GM23338 (cell line): ENCODE measurements at regions not wholly inside any gene's neighbourhood (a gene's known extent, or its start where the extent isn't known, plus 50 kb on each side); places are given as distances from the start of the nearest gene placed in this dataset.

Experiments used
- ATAC-seq: fragments of 200-7000 bp; cut with Tn5 transposase; 3 replicates; pipeline ENCODE4 v1.9.1; 2020
- DNase-seq: peaks from one replicate; pipeline ENCODE4 v3.0.0-alpha.2; 2015; ENCODE audit warnings: low spot score
- H2AFZ ChIP-seq: fragments of 200-600 bp; sonication (generic); 2 replicates; pipeline ENCODE4 v1.8.0; 2016; ENCODE audit warnings: antibody characterized with exemption, mild to moderate bottlenecking, moderate library complexity
- H3F3A ChIP-seq: fragments of 200-600 bp; sonication (generic); replicated peaks from 2 replicates; pipeline ENCODE4 v1.8.0; 2017; ENCODE audit warnings: antibody characterized with exemption, mixed run types, low read depth
- H3K27ac ChIP-seq: fragments of 200-600 bp; sonication (generic); 2 replicates; pipeline ENCODE4 v1.6.1; 2016; ENCODE audit warnings: low read depth
- H3K27me3 ChIP-seq: fragments of 200-600 bp; sonication (generic); 2 replicates; pipeline ENCODE4 v1.8.0; 2016; ENCODE audit warnings: mild to moderate bottlenecking, mixed run types, moderate library complexity; ENCODE audit not compliant: insufficient read depth
- H3K36me3 ChIP-seq: fragments of 200-600 bp; sonication (generic); 2 replicates; pipeline ENCODE4 v1.8.0; 2016; ENCODE audit warnings: mild to moderate bottlenecking; ENCODE audit not compliant: insufficient read depth
- H3K4me1 ChIP-seq: fragments of 200-600 bp; sonication (generic); 2 replicates; pipeline ENCODE4 v1.8.0; 2016; ENCODE audit warnings: mild to moderate bottlenecking, moderate library complexity; ENCODE audit not compliant: insufficient read depth
- H3K4me2 ChIP-seq: fragments of 200-600 bp; sonication (generic); 2 replicates; pipeline ENCODE4 v1.7.1; 2017; ENCODE audit warnings: mixed run types
- H3K4me3 ChIP-seq: fragments of 200-600 bp; sonication (generic); 2 replicates; pipeline ENCODE4 v1.6.1; 2016; ENCODE audit warnings: mixed run types
- H3K79me2 ChIP-seq: fragments of 200-600 bp; sonication (generic); replicated peaks from 2 replicates; pipeline ENCODE4 v1.8.0; 2017; ENCODE audit warnings: mild to moderate bottlenecking; ENCODE audit not compliant: insufficient read depth
- H3K9me2 ChIP-seq: fragments of 200-600 bp; sonication (generic); 2 replicates; pipeline ENCODE4 v1.8.0; 2017; ENCODE audit not compliant: insufficient read depth
- H4K20me1 ChIP-seq: fragments of 200-600 bp; sonication (generic); replicated peaks from 2 replicates; pipeline ENCODE4 v1.8.0; 2017; ENCODE audit warnings: mild to moderate bottlenecking; ENCODE audit not compliant: insufficient read depth
- H3K27ac Mint-ChIP-seq: 2 replicates; pipeline ENCODE4 v1.8.0; 2020; ENCODE audit warnings: inconsistent platforms, mild to moderate bottlenecking, moderate library complexity, mixed read lengths
- H3K27me3 Mint-ChIP-seq: 3 replicates; pipeline ENCODE4 v1.8.0; 2022; ENCODE audit warnings: low read depth, mild to moderate bottlenecking, moderate library complexity, mixed read lengths, inconsistent platforms; ENCODE audit not compliant: insufficient read depth, poor library complexity
- H3K36me3 Mint-ChIP-seq: 3 replicates; pipeline ENCODE4 v1.8.0; 2021; ENCODE audit warnings: low read depth, mild to moderate bottlenecking, inconsistent platforms, moderate library complexity, mixed read lengths
- H3K4me1 Mint-ChIP-seq: 3 replicates; pipeline ENCODE4 v1.8.0; 2020; ENCODE audit warnings: mild to moderate bottlenecking, inconsistent platforms, mixed read lengths
- H3K4me3 Mint-ChIP-seq: 3 replicates; pipeline ENCODE4 v1.8.0; 2021; ENCODE audit warnings: moderate library complexity, mild to moderate bottlenecking, inconsistent platforms, mixed read lengths
- H3K9me3 Mint-ChIP-seq: 3 replicates; pipeline ENCODE4 v1.8.0; 2020; ENCODE audit warnings: moderate library complexity, mild to moderate bottlenecking, inconsistent platforms, mixed read lengths
- CREB1 ChIP-seq: fragments of 250-450 bp; sonication (Bioruptor Pico); IDR thresholded peaks from 2 replicates; pipeline ENCODE4 v1.5.0; 2020; ENCODE audit warnings: low read depth, mild to moderate bottlenecking, moderate library complexity
- EZH2 ChIP-seq: fragments of 200-600 bp; sonication (generic); IDR thresholded peaks from one replicate; pipeline ENCODE4 v1.8.0; 2017; ENCODE audit warnings: antibody characterized with exemption, mild to moderate bottlenecking, low read depth; ENCODE audit not compliant: unreplicated experiment
- EZH2phosphoT487 ChIP-seq: fragments of 200-600 bp; sonication (generic); IDR thresholded peaks from one replicate; pipeline ENCODE4 v1.8.1; 2018; ENCODE audit warnings: antibody characterized with exemption; ENCODE audit not compliant: unreplicated experiment
- JUNB ChIP-seq: IDR thresholded peaks from one replicate; pipeline ENCODE4 v1.6.1; 2016; ENCODE audit warnings: antibody characterized with exemption; ENCODE audit not compliant: unreplicated experiment
- NANOG ChIP-seq: IDR thresholded peaks from 2 replicates; pipeline ENCODE4 v1.6.1; 2016; ENCODE audit warnings: antibody characterized with exemption, borderline replicate concordance
- POLR2AphosphoS5 ChIP-seq: IDR thresholded peaks from 2 replicates; pipeline ENCODE4 v1.6.1; 2016; ENCODE audit warnings: antibody characterized with exemption, low read depth
- STAT1 ChIP-seq: IDR thresholded peaks from one replicate; pipeline ENCODE4 v1.6.1; 2016; ENCODE audit warnings: antibody characterized with exemption; ENCODE audit not compliant: unreplicated experiment
- ZNF114 ChIP-seq: fragments of 250-450 bp; sonication (Bioruptor Pico); IDR thresholded peaks from 2 replicates; pipeline ENCODE4 v1.5.0; 2020; ENCODE audit warnings: mild to moderate bottlenecking, moderate library complexity
- ZNF331 ChIP-seq: fragments of 250-450 bp; sonication (Bioruptor Pico); IDR thresholded peaks from 2 replicates; pipeline ENCODE4 v1.5.0; 2020; ENCODE audit warnings: low read depth, mild to moderate bottlenecking, moderate library complexity
- TF ChIP-seq, protein P1 (sequence below): IDR thresholded peaks from 2 replicates; pipeline ENCODE4 v1.6.1; 2016; ENCODE audit warnings: antibody characterized with exemption
- TF ChIP-seq, protein P2 (sequence below): fragments of 250-450 bp; sonication (Bioruptor Pico); IDR thresholded peaks from 2 replicates; pipeline ENCODE4 v1.5.0; 2020; ENCODE audit warnings: mild to moderate bottlenecking, moderate library complexity
- TF ChIP-seq, protein P3 (sequence below): IDR thresholded peaks from one replicate; pipeline ENCODE4 v1.6.1; 2018; ENCODE audit warnings: antibody characterized with exemption; ENCODE audit not compliant: unreplicated experiment
- TF ChIP-seq, protein P4 (sequence below), 2 experiments: fragments of 200-600 bp in 1 of 2; sonication (generic) in 1 of 2; conservative IDR thresholded peaks; 2 replicates each; pipeline versions ENCODE4 v1.5.1 to v1.6.1; 2016 to 2017; ENCODE audit warnings: antibody characterized with exemption in 2 of 2, low read depth in 2 of 2, mild to moderate bottlenecking in 2 of 2, moderate library complexity in 1 of 2

DNA sequence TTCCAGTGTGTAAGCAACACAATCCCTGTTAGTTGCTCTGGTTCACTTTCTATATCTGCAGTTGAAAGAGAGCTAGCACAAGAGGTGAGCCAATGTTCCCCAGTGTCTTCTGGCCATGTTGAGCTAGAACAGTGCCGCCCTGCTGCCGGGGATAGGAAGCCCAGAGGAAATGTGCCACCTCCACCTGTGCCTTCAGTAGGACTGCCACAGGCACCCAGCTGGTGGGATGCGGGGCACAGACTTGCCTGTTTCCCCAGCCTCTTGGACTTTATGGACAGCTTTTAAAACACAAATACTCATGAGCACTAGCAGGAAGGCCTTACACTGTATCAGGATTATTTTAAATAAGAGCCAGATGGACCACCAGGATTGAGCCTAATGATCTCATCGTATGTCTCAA is 234.5 kb upstream of the COBL start:
- H3K79me2 ChIP-seq, result no peaks in the 10 kb centered on the region
- no peak overlapping the region for H3K4me3 ChIP-seq
- no peak overlapping the region for H3K27ac ChIP-seq
- no peak overlapping the region for H3K4me2 ChIP-seq
- H3K36me3 ChIP-seq, result no peaks in the 10 kb centered on the region
- H3F3A ChIP-seq, result no peaks in the 10 kb centered on the region
- no peak for DNase-seq
- TF ChIP-seq STAT1 (no peak), NANOG (no peak), POLR2AphosphoS5 (no peak), EZH2 (no peak), ZNF114 (CRISPR knock-in tag) (no peak), ZNF331 (no peak), EZH2phosphoT487 (no peak), JUNB (no peak), CREB1 (no peak)
- TF ChIP-seq, protein P1, sequence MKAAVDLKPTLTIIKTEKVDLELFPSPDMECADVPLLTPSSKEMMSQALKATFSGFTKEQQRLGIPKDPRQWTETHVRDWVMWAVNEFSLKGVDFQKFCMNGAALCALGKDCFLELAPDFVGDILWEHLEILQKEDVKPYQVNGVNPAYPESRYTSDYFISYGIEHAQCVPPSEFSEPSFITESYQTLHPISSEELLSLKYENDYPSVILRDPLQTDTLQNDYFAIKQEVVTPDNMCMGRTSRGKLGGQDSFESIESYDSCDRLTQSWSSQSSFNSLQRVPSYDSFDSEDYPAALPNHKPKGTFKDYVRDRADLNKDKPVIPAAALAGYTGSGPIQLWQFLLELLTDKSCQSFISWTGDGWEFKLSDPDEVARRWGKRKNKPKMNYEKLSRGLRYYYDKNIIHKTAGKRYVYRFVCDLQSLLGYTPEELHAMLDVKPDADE, result no peak
- TF ChIP-seq, protein P2, sequence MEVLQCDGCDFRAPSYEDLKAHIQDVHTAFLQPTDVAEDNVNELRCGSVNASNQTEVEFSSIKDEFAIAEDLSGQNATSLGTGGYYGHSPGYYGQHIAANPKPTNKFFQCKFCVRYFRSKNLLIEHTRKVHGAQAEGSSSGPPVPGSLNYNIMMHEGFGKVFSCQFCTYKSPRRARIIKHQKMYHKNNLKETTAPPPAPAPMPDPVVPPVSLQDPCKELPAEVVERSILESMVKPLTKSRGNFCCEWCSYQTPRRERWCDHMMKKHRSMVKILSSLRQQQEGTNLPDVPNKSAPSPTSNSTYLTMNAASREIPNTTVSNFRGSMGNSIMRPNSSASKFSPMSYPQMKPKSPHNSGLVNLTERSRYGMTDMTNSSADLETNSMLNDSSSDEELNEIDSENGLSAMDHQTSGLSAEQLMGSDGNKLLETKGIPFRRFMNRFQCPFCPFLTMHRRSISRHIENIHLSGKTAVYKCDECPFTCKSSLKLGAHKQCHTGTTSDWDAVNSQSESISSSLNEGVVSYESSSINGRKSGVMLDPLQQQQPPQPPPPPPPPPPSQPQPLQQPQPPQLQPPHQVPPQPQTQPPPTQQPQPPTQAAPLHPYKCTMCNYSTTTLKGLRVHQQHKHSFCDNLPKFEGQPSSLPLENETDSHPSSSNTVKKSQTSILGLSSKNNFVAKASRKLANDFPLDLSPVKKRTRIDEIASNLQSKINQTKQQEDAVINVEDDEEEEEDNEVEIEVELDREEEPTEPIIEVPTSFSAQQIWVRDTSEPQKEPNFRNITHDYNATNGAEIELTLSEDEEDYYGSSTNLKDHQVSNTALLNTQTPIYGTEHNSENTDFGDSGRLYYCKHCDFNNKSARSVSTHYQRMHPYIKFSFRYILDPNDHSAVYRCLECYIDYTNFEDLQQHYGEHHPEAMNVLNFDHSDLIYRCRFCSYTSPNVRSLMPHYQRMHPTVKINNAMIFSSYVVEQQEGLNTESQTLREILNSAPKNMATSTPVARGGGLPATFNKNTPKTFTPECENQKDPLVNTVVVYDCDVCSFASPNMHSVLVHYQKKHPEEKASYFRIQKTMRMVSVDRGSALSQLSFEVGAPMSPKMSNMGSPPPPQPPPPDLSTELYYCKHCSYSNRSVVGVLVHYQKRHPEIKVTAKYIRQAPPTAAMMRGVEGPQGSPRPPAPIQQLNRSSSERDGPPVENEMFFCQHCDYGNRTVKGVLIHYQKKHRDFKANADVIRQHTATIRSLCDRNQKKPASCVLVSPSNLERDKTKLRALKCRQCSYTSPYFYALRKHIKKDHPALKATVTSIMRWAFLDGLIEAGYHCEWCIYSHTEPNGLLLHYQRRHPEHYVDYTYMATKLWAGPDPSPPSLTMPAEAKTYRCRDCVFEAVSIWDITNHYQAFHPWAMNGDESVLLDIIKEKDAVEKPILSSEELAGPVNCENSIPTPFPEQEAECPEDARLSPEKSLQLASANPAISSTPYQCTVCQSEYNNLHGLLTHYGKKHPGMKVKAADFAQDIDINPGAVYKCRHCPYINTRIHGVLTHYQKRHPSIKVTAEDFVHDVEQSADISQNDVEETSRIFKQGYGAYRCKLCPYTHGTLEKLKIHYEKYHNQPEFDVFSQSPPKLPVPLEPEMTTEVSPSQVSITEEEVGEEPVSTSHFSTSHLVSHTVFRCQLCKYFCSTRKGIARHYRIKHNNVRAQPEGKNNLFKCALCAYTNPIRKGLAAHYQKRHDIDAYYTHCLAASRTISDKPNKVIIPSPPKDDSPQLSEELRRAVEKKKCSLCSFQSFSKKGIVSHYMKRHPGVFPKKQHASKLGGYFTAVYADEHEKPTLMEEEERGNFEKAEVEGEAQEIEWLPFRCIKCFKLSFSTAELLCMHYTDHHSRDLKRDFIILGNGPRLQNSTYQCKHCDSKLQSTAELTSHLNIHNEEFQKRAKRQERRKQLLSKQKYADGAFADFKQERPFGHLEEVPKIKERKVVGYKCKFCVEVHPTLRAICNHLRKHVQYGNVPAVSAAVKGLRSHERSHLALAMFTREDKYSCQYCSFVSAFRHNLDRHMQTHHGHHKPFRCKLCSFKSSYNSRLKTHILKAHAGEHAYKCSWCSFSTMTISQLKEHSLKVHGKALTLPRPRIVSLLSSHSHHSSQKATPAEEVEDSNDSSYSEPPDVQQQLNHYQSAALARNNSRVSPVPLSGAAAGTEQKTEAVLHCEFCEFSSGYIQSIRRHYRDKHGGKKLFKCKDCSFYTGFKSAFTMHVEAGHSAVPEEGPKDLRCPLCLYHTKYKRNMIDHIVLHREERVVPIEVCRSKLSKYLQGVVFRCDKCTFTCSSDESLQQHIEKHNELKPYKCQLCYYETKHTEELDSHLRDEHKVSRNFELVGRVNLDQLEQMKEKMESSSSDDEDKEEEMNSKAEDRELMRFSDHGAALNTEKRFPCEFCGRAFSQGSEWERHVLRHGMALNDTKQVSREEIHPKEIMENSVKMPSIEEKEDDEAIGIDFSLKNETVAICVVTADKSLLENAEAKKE (CRISPR knock-in tag), result no peak
- TF ChIP-seq, protein P3, sequence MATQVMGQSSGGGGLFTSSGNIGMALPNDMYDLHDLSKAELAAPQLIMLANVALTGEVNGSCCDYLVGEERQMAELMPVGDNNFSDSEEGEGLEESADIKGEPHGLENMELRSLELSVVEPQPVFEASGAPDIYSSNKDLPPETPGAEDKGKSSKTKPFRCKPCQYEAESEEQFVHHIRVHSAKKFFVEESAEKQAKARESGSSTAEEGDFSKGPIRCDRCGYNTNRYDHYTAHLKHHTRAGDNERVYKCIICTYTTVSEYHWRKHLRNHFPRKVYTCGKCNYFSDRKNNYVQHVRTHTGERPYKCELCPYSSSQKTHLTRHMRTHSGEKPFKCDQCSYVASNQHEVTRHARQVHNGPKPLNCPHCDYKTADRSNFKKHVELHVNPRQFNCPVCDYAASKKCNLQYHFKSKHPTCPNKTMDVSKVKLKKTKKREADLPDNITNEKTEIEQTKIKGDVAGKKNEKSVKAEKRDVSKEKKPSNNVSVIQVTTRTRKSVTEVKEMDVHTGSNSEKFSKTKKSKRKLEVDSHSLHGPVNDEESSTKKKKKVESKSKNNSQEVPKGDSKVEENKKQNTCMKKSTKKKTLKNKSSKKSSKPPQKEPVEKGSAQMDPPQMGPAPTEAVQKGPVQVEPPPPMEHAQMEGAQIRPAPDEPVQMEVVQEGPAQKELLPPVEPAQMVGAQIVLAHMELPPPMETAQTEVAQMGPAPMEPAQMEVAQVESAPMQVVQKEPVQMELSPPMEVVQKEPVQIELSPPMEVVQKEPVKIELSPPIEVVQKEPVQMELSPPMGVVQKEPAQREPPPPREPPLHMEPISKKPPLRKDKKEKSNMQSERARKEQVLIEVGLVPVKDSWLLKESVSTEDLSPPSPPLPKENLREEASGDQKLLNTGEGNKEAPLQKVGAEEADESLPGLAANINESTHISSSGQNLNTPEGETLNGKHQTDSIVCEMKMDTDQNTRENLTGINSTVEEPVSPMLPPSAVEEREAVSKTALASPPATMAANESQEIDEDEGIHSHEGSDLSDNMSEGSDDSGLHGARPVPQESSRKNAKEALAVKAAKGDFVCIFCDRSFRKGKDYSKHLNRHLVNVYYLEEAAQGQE, result no peak
- TF ChIP-seq, protein P4, sequence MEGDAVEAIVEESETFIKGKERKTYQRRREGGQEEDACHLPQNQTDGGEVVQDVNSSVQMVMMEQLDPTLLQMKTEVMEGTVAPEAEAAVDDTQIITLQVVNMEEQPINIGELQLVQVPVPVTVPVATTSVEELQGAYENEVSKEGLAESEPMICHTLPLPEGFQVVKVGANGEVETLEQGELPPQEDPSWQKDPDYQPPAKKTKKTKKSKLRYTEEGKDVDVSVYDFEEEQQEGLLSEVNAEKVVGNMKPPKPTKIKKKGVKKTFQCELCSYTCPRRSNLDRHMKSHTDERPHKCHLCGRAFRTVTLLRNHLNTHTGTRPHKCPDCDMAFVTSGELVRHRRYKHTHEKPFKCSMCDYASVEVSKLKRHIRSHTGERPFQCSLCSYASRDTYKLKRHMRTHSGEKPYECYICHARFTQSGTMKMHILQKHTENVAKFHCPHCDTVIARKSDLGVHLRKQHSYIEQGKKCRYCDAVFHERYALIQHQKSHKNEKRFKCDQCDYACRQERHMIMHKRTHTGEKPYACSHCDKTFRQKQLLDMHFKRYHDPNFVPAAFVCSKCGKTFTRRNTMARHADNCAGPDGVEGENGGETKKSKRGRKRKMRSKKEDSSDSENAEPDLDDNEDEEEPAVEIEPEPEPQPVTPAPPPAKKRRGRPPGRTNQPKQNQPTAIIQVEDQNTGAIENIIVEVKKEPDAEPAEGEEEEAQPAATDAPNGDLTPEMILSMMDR (conservative IDR thresholded peaks at IDR 0.05; ENCODE audit: low read depth in 2 of 2), result no peak
- no peak overlapping the region for H2AFZ ChIP-seq
- peaks cover 30% of the 10 kb centered on the region for H3K9me3 Mint-ChIP-seq
- H3K4me1 Mint-ChIP-seq, result no peaks in the 10 kb centered on the region
- no peak for ATAC-seq
- H3K27me3 Mint-ChIP-seq, result peaks cover 6% of the 10 kb centered on the region
- no peaks in the 10 kb centered on the region for H3K4me1 ChIP-seq
- H3K27ac Mint-ChIP-seq, result no peak overlapping the region
- H3K9me2 ChIP-seq, result 0 out of 2 replicates have a peak, but pooled peaks cover 12% of the 10 kb centered on the region
- no peak overlapping the region for H3K4me3 Mint-ChIP-seq
- H3K27me3 ChIP-seq, result no peaks in the 10 kb centered on the region
- H4K20me1 ChIP-seq, result no peaks in the 10 kb centered on the region
- H3K36me3 Mint-ChIP-seq, result peaks cover 3% of the 10 kb centered on the region; the same call in 1 of the 3 replicates
